Stimulated activated CD4-positive, alpha-beta T cell treated with anti-CD3 and anti-CD28 coated beads, Interleukin-4, amount 100 ng/mL, for 48 hours (primary cell): ENCODE measurements at regions not wholly inside any gene's neighbourhood (a gene's known extent, or its start where the extent isn't known, plus 50 kb on each side); places are given as distances from the start of the nearest gene placed in this dataset.

Experiments
- DNase-seq, 2 donors: peaks; one replicate each; pipeline ENCODE4 v3.0.0-alpha.2; 2020; ENCODE audit warnings: low read depth in 2 of 2

GRCh38 chr3:30206051-30206450 lies 400.4 kb upstream of the TGFBR2 start:
- DNase-seq = no peak

- no peak for DNase-seq
These were observed 384.8 kb upstream of the TGFBR2 start for GRCh38 chr3:30221619-30222018.

GRCh38 chr3:30222441-30222840 lies 384.0 kb upstream of the TGFBR2 start:
- no peak for DNase-seq

- no peak for DNase-seq
These were observed 381.4 kb upstream of the TGFBR2 start for GRCh38 chr3:30225021-30225420.

- DNase-seq = no peak
These were observed 379.7 kb upstream of the TGFBR2 start for GRCh38 chr3:30226601-30227151.

GRCh38 chr3:30227571-30228301 lies 378.7 kb upstream of the TGFBR2 start:
- DNase-seq = no peak

- no peak for DNase-seq
These were observed 378.1 kb upstream of the TGFBR2 start for GRCh38 chr3:30228302-30228631.

- no peak for DNase-seq
These were observed 374.9 kb upstream of the TGFBR2 start for GRCh38 chr3:30231277-30232141.

- no peak for DNase-seq
These were observed 374.3 kb upstream of the TGFBR2 start for GRCh38 chr3:30232142-30232541.

GRCh38 chr3:30233913-30234646 lies 372.3 kb upstream of the TGFBR2 start:
- no peak for DNase-seq

- no peak for DNase-seq
These were observed 370.4 kb upstream of the TGFBR2 start for GRCh38 chr3:30236011-30236410.

- no peak for DNase-seq
These were observed 364.7 kb upstream of the TGFBR2 start for GRCh38 chr3:30241721-30242120.

GRCh38 chr3:30245858-30246622 lies 360.4 kb upstream of the TGFBR2 start:
- no peak for DNase-seq

GRCh38 chr3:30248423-30248822 lies 358.0 kb upstream of the TGFBR2 start:
- no peak for DNase-seq

GRCh38 chr3:30252474-30252873 lies 353.9 kb upstream of the TGFBR2 start:
- DNase-seq = no peak

- DNase-seq = no peak
These were observed 352.6 kb upstream of the TGFBR2 start for GRCh38 chr3:30253832-30254231.

- no peak for DNase-seq
These were observed 349.9 kb upstream of the TGFBR2 start for GRCh38 chr3:30256474-30256873.

- DNase-seq = no peak
These were observed 347.7 kb upstream of the TGFBR2 start for GRCh38 chr3:30258426-30259392.

GRCh38 chr3:30259730-30260129 lies 346.7 kb upstream of the TGFBR2 start:
- no peak for DNase-seq

GRCh38 chr3:30260762-30261161 lies 345.6 kb upstream of the TGFBR2 start:
- no peak for DNase-seq
